Right atrium auricular region (tissue), 2 donors: ENCODE measurements at regions not wholly inside any gene's neighbourhood (a gene's known extent, or its start where the extent isn't known, plus 50 kb on each side); places are given as distances from the start of the nearest gene placed in this dataset.

Source experiments
- DNase-seq: peaks from one replicate; pipeline ENCODE4 v3.0.0-alpha.2; 2019; ENCODE audit warnings: low spot score
- H3K27ac ChIP-seq, 2 donors: fragments of 200-600 bp; sonication (generic); 1 replicate in 1 of 2; 2 replicates in 1 of 2; pipeline ENCODE4 v1.5.1; 2016 to 2019
- H3K27me3 ChIP-seq, 2 donors: fragments of 200-600 bp; sonication (generic); one replicate each; pipeline versions ENCODE4 v1.5.1 to v1.6.0; 2017 to 2019
- H3K36me3 ChIP-seq: fragments of 200-600 bp; sonication (generic); one replicate; pipeline ENCODE4 v1.5.1; 2016
- H3K4me1 ChIP-seq, 2 donors: fragments of 200-600 bp; sonication (generic); one replicate each; pipeline versions ENCODE4 v1.5.1 to v1.6.0; 2017 to 2019
- H3K4me3 ChIP-seq, 2 donors: fragments of 200-600 bp; sonication (generic); 1 replicate in 1 of 2; 2 replicates in 1 of 2; pipeline ENCODE4 v1.5.1; 2017 to 2019; ENCODE audit warnings: mild to moderate bottlenecking in 1 of 2, moderate library complexity in 1 of 2
- H3K9me3 ChIP-seq, 2 donors: fragments of 200-600 bp; sonication (generic); one replicate each; pipeline ENCODE4 v1.5.1; 2019
- TF ChIP-seq, protein P1 (sequence below), 2 donors: fragments of 200-600 bp; sonication (generic); IDR thresholded peaks; one replicate each; pipeline ENCODE4 v1.5.1; 2019; ENCODE audit warnings: antibody characterized with exemption in 2 of 2

- no peaks in the 10 kb centered on the region for H3K36me3 ChIP-seq
- DNase-seq = no peak
- peak overlapping the region; percentile 83 to 88 for H3K27ac ChIP-seq
- H3K9me3 ChIP-seq = no peaks in the 10 kb centered on the region
- TF ChIP-seq, protein P1, sequence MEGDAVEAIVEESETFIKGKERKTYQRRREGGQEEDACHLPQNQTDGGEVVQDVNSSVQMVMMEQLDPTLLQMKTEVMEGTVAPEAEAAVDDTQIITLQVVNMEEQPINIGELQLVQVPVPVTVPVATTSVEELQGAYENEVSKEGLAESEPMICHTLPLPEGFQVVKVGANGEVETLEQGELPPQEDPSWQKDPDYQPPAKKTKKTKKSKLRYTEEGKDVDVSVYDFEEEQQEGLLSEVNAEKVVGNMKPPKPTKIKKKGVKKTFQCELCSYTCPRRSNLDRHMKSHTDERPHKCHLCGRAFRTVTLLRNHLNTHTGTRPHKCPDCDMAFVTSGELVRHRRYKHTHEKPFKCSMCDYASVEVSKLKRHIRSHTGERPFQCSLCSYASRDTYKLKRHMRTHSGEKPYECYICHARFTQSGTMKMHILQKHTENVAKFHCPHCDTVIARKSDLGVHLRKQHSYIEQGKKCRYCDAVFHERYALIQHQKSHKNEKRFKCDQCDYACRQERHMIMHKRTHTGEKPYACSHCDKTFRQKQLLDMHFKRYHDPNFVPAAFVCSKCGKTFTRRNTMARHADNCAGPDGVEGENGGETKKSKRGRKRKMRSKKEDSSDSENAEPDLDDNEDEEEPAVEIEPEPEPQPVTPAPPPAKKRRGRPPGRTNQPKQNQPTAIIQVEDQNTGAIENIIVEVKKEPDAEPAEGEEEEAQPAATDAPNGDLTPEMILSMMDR (IDR thresholded peaks at IDR 0.05) = no peak
- H3K27me3 ChIP-seq = no peaks in the 10 kb centered on the region
- peaks cover 0 to 93% of the 10 kb centered on the region in 2 donors for H3K4me1 ChIP-seq
- no peak overlapping the region for H3K4me3 ChIP-seq
Measured at GRCh38 chr7:130920122-130920521, 186.1 kb upstream of the KLF14 start.

- Histone ChIP-seq H3K27ac (peak overlapping the region; percentile 83 to 88), H3K4me1 (peaks cover 0 to 93% of the 10 kb centered on the region in 2 donors), H3K27me3 (no peaks in the 10 kb centered on the region), H3K4me3 (peak overlapping the region; percentile 0 to 16), H3K9me3 (no peaks in the 10 kb centered on the region), H3K36me3 (no peaks in the 10 kb centered on the region)
- TF ChIP-seq, protein P1 (IDR thresholded peaks at IDR 0.05) = no peak
- peak; percentile 87 for DNase-seq
Measured at GRCh38 chr7:130921391-130922180, 187.6 kb upstream of the KLF14 start.

DNA sequence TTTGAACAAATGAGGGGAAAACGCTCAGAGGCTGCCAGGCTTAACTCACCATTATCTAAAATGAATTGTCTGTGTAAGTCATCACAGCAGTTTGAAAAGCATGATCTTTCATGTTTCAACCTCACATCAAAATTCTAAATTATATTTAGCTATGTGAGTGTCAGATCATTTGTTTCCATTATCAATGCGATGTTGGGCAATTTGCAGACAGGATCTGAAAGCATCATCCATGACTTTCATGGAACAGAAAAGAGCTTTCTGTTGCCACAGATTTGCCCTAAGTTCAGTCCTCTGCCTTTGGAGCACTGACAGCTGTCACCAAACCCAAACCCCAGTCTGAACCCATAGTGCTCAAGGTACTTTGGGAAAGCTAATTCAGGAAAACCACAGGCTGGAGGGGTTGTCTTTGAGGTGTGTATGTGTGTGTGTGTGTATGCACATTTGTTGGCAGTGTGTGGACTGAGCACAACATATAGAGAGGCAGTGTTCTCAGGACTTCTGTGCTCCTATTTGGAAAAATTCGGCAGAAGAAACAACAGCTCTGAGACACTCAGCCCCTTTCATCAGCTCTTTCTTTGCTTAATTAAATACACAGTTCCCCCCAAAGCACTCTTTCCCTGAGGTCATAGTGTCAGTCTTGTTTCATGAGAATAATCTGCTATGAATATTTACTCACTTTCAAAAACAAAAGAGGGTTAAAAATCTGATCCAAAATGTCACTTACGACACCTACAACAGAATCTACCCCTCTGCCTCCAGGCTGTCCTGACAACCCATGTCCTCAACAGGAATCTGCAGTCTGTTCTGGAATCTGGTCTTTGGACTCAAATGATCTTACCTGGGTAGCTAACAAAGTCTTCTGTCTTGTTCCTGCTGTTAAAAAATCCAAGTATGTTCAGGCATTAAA is 188.5 kb upstream of the KLF14 start:
- TF ChIP-seq, protein P1 (IDR thresholded peaks at IDR 0.05) = no peak
- Histone ChIP-seq H3K27me3 (no peaks in the 10 kb centered on the region), H3K4me3 (peak overlapping the region in 1 of 2 donors; percentile 16), H3K27ac (peak overlapping the region; percentile 83 to 88), H3K9me3 (no peaks in the 10 kb centered on the region), H3K36me3 (no peaks in the 10 kb centered on the region), H3K4me1 (peaks cover 0 to 91% of the 10 kb centered on the region in 2 donors)
- DNase-seq = no peak

DNA sequence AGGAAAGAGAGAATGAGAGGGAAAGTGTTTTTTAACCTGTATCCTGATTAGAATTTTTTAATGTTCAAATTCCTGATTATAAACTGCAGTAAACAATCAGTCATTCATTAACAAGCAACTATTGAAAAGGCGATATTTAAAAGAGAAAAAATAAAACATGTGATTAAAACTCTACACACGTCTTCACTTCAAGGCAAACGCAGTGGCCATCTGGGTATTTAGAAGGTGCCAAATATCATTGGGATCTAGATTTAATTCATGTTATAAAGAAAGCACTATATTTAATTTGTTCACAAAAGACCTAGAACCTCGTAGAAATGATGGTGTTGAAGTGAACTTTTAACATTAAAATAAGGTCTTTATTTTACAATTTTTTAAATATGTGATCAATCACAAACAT is 189.4 kb upstream of the KLF14 start:
- H3K36me3 ChIP-seq = no peaks in the 10 kb centered on the region
- H3K4me3 ChIP-seq = no peak overlapping the region
- no peak for DNase-seq
- no peaks in the 10 kb centered on the region for H3K27me3 ChIP-seq
- no peaks in the 10 kb centered on the region for H3K9me3 ChIP-seq
- H3K27ac ChIP-seq = peak overlapping the region in 1 of 2 donors; percentile 83
- H3K4me1 ChIP-seq = peaks cover 0 to 92% of the 10 kb centered on the region in 2 donors
- TF ChIP-seq, protein P1 (IDR thresholded peaks at IDR 0.05) = no peak

DNA sequence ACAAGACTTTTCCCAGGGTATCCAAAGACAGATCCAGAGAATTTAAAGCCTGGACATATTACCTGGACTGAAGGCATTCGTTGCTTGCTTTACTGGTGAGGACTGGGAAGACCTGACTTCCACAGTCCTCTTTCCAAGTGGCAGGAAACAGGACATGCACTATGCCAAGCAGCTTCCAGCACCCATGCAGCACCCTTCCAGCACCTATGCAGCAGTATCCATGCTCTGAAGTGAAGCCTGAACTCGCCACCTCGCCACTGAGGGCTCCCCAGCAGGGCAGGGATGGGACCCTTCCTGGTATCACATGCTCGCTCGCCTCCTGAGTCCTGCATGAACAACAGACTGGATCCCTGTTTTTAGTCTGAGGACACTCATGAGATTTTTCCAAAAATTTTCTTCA is 189.9 kb upstream of the KLF14 start:
- DNase-seq = no peak
- no peaks in the 10 kb centered on the region for H3K9me3 ChIP-seq
- no peak overlapping the region for H3K27ac ChIP-seq
- TF ChIP-seq, protein P1 (IDR thresholded peaks at IDR 0.05) = no peak
- no peaks in the 10 kb centered on the region for H3K27me3 ChIP-seq
- no peaks in the 10 kb centered on the region for H3K36me3 ChIP-seq
- H3K4me1 ChIP-seq = peaks cover 0 to 86% of the 10 kb centered on the region in 2 donors
- H3K4me3 ChIP-seq = no peak overlapping the region
